Suprapubic skin (tissue), 4 donors: ENCODE measurements at regions not wholly inside any gene's neighbourhood (a gene's known extent, or its start where the extent isn't known, plus 50 kb on each side); places are given as distances from the start of the nearest gene placed in this dataset.
"Not testable (repeated sequence)": the region's sequence is repeated elsewhere in the genome, so short reads cannot be mapped to it uniquely, and the experiment has no call there.

ENCODE experiments used
- DNase-seq, 2 donors: peaks; one replicate each; pipeline ENCODE4 v3.0.0-alpha.2; 2019; ENCODE audit warnings: low spot score in 2 of 2
- H3K27ac ChIP-seq: fragments of 200-600 bp; sonication (generic); one replicate; pipeline ENCODE4 v1.5.1; 2019
- H3K27me3 ChIP-seq: fragments of 200-600 bp; sonication (generic); one replicate; pipeline ENCODE4 v1.5.1; 2019
- H3K36me3 ChIP-seq: fragments of 200-600 bp; sonication (generic); one replicate; pipeline ENCODE4 v1.5.1; 2019
- H3K4me1 ChIP-seq: fragments of 200-600 bp; sonication (generic); one replicate; pipeline ENCODE4 v1.5.1; 2019
- H3K4me3 ChIP-seq: fragments of 200-600 bp; sonication (generic); one replicate; pipeline ENCODE4 v1.5.1; 2019; ENCODE audit warnings: mild to moderate bottlenecking
- H3K9me3 ChIP-seq: fragments of 200-600 bp; sonication (generic); one replicate; pipeline ENCODE4 v1.5.1; 2019
- EP300 ChIP-seq: sonication (generic); formaldehyde crosslinking; IDR thresholded peaks from one replicate; pipeline ENCODE4 v1.6.1; 2017; ENCODE audit warnings: antibody characterized with exemption
- POLR2A ChIP-seq, 2 donors: fragments of 450-650 bp; IDR thresholded peaks; one replicate each; pipeline ENCODE4 v1.6.1; 2017; ENCODE audit warnings: antibody characterized with exemption in 2 of 2, mild to moderate bottlenecking in 2 of 2, moderate library complexity in 2 of 2
- POLR2AphosphoS5 ChIP-seq, 3 donors: sonication (generic); formaldehyde crosslinking; IDR thresholded peaks; one replicate each; pipeline ENCODE4 v1.6.1; 2017; ENCODE audit warnings: antibody characterized with exemption in 3 of 3
- WGBS: methylation state at CpG from one replicate; pipeline ENCODE4 v1.1.5; 2018; 5-methylcytosine and 5-hydroxymethylcytosine counted together
- TF ChIP-seq, protein P1 (sequence below), 2 donors: fragments of 200-600 bp in 1 of 2; fragments of 450-650 bp in 1 of 2; sonication (generic) in 1 of 2; IDR thresholded peaks; one replicate each; pipeline ENCODE4 v1.5.1; 2016 to 2019; ENCODE audit warnings: antibody characterized with exemption in 2 of 2, mild to moderate bottlenecking in 1 of 2, moderate library complexity in 1 of 2

DNA sequence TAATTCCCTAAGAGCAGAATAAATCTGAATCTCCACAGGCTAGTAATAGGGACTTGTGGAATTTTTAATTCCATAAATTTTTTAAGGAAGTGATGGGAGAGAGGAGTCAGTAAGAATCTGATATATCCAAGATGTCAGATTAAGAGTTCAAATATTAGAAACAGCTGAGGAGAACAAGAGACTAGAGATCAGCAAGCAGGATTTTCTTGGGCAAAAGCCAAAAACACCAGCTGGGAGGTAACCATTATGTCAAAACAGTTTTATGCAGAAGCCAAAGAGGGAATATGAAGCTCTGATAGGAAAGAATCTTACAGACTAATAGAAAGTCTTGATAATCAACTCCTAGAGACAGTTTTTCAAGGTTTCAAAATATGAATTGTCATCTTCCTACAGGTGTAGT lies 72.2 kb upstream of the RBPJ start:
- Histone ChIP-seq H3K4me3 (no peak overlapping the region), H3K27ac (no peak overlapping the region), H3K36me3 (no peaks in the 10 kb centered on the region), H3K4me1 (no peaks in the 10 kb centered on the region), H3K9me3 (no peaks in the 10 kb centered on the region), H3K27me3 (no peaks in the 10 kb centered on the region)
- no peak for DNase-seq
- TF ChIP-seq POLR2A (IDR thresholded peaks at IDR 0.05): no peak
- no peak for TF ChIP-seq EP300
- TF ChIP-seq, protein P1, sequence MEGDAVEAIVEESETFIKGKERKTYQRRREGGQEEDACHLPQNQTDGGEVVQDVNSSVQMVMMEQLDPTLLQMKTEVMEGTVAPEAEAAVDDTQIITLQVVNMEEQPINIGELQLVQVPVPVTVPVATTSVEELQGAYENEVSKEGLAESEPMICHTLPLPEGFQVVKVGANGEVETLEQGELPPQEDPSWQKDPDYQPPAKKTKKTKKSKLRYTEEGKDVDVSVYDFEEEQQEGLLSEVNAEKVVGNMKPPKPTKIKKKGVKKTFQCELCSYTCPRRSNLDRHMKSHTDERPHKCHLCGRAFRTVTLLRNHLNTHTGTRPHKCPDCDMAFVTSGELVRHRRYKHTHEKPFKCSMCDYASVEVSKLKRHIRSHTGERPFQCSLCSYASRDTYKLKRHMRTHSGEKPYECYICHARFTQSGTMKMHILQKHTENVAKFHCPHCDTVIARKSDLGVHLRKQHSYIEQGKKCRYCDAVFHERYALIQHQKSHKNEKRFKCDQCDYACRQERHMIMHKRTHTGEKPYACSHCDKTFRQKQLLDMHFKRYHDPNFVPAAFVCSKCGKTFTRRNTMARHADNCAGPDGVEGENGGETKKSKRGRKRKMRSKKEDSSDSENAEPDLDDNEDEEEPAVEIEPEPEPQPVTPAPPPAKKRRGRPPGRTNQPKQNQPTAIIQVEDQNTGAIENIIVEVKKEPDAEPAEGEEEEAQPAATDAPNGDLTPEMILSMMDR (IDR thresholded peaks at IDR 0.05): no peak
- no peak for TF ChIP-seq POLR2AphosphoS5 (IDR thresholded peaks at IDR 0.05)

- H3K36me3 ChIP-seq: no peaks in the 10 kb centered on the region
- TF ChIP-seq EP300: no peak
- TF ChIP-seq POLR2A (IDR thresholded peaks at IDR 0.05): no peak
- TF ChIP-seq, protein P1 (IDR thresholded peaks at IDR 0.05): no peak
- no peak for TF ChIP-seq POLR2AphosphoS5 (IDR thresholded peaks at IDR 0.05)
- peaks cover 6% of the 10 kb centered on the region for H3K4me1 ChIP-seq
- no peak for DNase-seq
- H3K27ac ChIP-seq: no peak overlapping the region
- H3K9me3 ChIP-seq: no peaks in the 10 kb centered on the region
- no peak overlapping the region for H3K4me3 ChIP-seq
- 67% methylated on average over 8 of the region's 8 CpGs for WGBS
- no peaks in the 10 kb centered on the region for H3K27me3 ChIP-seq
Measured at GRCh38 chr4:26252349-26253025, 68.3 kb upstream of the RBPJ start.

DNA sequence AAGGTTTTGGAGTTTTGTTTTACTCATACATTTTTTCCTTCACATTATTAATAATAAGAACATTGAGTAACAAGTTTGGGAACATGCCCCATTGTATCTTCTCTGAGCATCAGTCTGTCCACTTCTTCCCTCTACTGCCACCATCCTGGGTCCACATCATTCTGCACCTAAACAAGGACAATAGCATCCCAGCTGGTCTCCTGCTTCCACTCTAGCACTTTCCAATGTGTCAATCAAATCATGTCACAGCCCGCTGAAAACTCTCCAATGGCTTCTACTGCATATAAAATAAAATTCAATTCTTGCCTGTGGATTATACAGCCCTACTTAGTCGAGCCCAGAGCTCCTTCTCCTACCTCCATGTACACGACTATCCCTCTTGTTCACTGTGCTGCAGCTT lies 66.8 kb upstream of the RBPJ start:
- Histone ChIP-seq H3K9me3 (no peaks in the 10 kb centered on the region), H3K4me1 (peaks cover 6% of the 10 kb centered on the region), H3K4me3 (no peak overlapping the region), H3K27ac (no peak overlapping the region), H3K27me3 (no peaks in the 10 kb centered on the region), H3K36me3 (no peaks in the 10 kb centered on the region)
- no peak for DNase-seq
- 91% methylated on average over 3 of the region's 3 CpGs for WGBS
- TF ChIP-seq POLR2A (IDR thresholded peaks at IDR 0.05) (no peak), POLR2AphosphoS5 (IDR thresholded peaks at IDR 0.05) (no peak), EP300 (no peak)
- TF ChIP-seq, protein P1 (IDR thresholded peaks at IDR 0.05): no peak

GRCh38 chr4:26255989-26256388 lies 64.8 kb upstream of the RBPJ start:
- Histone ChIP-seq H3K4me3 (no peak overlapping the region), H3K27ac (no peak overlapping the region), H3K36me3 (no peaks in the 10 kb centered on the region), H3K4me1 (peaks cover 6% of the 10 kb centered on the region), H3K27me3 (no peaks in the 10 kb centered on the region), H3K9me3 (no peaks in the 10 kb centered on the region)
- TF ChIP-seq, protein P1 (IDR thresholded peaks at IDR 0.05): no peak
- no peak for TF ChIP-seq POLR2AphosphoS5 (IDR thresholded peaks at IDR 0.05)
- TF ChIP-seq EP300: no peak
- TF ChIP-seq POLR2A (IDR thresholded peaks at IDR 0.05): no peak
- WGBS: 6% methylated on average over 1 of the region's 1 CpG
- DNase-seq: no peak

DNA sequence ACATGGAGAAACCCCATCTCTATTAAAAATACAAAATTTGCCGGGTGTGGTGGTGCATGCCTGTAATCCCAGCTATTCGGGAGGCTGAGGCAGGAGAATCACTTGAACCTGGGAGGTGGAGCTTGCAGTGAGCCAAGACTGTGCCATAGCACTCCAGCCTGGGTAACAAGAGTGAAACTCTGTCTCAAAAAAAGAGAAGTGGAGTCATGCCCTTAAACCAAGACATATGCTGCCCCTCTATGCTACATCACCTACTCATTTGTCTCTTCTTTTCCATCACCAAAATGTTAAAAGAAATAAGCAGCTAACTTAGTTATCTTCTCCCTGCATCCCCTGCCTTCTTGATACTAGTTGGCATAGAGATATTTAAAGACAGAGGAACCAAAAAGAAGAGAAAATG lies 63.4 kb upstream of the RBPJ start:
- H3K27ac ChIP-seq, H3K4me1 ChIP-seq, H3K36me3 ChIP-seq, H3K27me3 ChIP-seq, H3K9me3 ChIP-seq, H3K4me3 ChIP-seq, DNase-seq: not testable (repeated sequence)
- WGBS: 93% methylated on average over 2 of the region's 2 CpGs

DNA sequence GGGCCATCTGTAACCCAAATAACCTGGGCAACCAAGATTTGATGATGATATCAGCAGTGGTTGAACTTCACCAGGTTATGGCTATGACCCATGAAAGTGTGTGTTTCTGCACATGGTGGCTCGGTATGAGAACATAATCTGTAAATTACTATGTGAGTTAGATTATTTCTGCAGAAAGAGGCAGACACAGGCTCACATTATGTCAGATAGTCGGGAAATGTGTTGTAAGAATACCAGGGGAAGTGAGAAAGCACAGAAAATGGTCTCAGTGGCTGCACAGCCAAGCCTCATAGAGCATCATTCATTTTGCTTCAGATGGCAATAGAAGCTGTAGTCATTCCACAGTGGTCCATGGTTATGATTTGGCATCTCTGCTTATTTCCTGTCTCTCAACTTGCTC lies 63.0 kb upstream of the RBPJ start:
- H3K4me1 ChIP-seq: peaks cover 6% of the 10 kb centered on the region
- H3K4me3 ChIP-seq: no peak overlapping the region
- no peaks in the 10 kb centered on the region for H3K36me3 ChIP-seq
- no peaks in the 10 kb centered on the region for H3K27me3 ChIP-seq
- 86% methylated on average over 2 of the region's 2 CpGs for WGBS
- no peaks in the 10 kb centered on the region for H3K9me3 ChIP-seq
- no peak for TF ChIP-seq POLR2A (IDR thresholded peaks at IDR 0.05)
- no peak for TF ChIP-seq EP300
- TF ChIP-seq, protein P1 (IDR thresholded peaks at IDR 0.05): no peak
- TF ChIP-seq POLR2AphosphoS5 (IDR thresholded peaks at IDR 0.05): no peak
- DNase-seq: no peak
- H3K27ac ChIP-seq: no peak overlapping the region
